ENCODE measurements at regions not wholly inside any gene's neighbourhood (a gene's known extent, or its start where the extent isn't known, plus 50 kb on each side); places are given as distances from the start of the nearest gene placed in this dataset.
A peak's percentile ranks its signal among the peaks of the same experiment; 100 is the strongest.

DNA sequence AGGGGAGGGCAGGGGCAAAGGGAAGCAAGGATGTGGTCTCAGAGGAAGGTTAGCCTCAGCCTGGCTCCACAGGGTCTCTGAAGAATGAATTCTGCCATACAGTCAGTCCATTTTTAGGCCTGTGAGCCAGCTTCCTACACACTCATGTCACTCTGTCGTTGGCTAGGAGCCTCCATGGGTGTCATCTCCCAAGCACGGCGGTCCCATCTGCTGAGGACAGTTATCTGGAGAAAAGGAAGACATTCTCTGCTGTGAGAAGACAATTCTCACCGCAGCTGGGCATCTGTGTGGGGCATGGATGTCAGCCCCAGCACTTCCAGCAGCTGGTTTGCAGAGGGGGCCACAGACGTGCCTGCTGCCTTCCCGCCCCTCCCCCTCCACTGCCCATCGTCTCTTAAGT is 167.6 kb downstream of the LINC00237 start:
- DNase-seq (ENCODE audit: low spot score): no peak
- no peak for FAIRE-seq

DNA sequence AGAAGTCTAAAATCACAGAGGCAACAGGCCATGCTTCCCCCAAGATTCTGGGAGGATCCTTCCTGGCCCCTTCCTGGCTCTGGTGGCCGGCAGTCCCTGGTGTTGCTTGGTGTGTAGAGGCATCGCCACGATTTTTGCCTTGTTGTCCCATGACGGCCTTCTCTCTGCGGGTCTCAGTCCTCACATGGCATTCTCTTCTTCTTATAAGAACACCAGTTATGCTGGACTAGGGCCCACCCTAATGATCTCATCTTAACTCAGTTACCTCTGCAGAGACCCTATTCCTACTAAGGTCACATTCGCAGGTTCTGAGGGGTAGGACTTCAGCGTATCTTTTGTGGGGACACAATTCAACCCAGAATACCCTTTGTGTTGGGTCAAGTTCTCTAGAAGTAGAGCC is 168.0 kb downstream of the LINC00237 start:
- DNase-seq (ENCODE audit: low spot score) (no peak), FAIRE-seq (no peak)

DNA sequence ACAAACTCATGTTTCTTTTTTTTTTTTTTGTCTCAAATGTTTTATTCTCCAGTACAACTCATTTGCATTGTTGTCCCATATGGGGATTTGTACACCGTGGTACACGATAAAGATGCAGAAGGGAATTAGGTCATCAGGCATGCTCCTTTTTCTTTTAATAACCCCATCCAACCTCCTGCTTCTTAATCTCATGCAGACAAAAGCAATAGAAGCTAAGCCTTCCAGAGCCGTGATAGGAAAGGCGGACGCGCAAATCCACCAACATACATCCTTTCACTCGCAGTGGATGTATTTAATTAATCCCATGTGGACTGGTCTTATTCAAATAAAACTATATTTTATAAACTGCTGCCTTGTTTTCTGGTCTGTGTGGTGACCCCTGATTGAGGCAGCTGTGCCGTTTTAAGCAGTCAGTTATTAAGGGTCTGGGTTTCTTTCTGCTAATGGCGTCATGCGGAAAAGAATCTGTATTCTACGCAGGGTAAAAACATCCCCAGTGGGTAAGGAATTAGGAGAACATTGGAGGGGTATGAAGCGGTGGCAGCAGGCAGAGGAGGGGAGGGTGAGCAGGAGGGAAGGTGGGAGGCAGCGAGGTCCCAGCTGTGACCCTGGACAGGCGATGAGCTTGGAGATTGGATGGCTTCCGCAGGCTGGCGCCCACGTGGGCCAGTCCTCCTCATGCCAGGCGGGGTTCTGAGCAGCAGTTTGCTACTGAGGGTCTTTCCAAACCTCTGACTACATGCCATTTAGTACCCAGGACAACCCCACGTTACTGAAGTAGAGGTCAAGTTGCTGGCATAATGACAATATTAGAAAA is 172.8 kb downstream of the LINC00237 start:
- FAIRE-seq (no peak), DNase-seq (ENCODE audit: low spot score) (no peak)

DNA sequence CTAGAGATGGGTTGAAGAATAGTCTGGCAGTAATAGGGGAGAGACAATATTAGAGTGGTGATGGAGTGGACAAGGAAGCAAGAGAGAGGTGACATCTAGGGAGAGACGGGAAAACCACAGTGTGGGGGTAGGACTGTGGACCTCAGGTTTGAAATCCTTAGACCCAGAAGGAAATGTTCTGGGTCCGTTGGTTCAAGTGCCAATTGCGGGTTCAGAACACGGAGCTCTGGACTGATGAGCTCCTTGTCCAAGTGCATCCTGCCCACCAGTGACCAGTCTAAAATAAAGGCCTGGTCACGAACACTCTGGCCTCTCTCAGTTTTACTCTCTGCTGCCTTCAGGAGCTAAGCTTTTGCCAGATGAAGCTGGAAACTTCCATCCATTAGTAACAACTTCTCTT is 174.0 kb downstream of the LINC00237 start:
- DNase-seq (ENCODE audit: low spot score) (no peak), FAIRE-seq (no peak)

DNA sequence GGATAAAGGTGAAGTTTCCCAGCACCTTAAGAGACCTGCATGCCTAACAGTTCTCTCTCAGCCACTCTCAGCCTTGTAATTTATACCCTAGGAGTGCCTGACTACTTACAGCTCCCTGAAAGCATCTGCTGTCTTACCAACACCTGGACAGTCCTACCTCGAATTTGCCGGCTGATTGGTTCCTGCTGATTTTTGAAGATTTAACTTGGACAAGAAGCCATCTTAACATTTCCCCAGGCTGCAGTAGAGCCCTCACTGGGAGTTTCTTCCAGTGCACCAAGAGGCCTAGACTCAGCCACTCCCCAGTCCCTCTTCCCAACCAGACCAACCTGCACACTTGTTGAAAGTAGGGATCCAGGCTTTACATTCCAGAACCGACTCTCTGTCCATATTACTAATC is 174.5 kb downstream of the LINC00237 start:
- FAIRE-seq (no peak), DNase-seq (ENCODE audit: low spot score) (no peak)

DNA sequence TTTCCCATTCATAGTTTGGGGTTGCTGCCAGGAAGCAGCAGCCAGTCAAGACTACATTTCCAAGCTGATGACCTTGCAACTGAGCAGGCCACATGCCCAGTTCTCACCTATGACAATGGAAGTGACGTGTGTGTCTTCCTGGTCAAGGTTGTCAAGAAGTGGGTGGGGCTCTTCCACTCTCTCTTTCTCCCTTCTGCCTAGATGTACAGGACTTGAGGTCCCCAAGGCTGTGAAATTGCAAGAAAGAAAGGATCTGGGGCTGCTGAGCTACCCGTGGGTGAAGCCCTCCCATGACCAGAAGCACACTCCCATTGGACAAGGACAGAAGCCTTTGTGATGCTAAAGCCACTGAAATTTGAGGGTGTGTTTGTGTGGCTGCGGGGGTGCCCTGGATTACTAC is 175.1 kb downstream of the LINC00237 start:
- FAIRE-seq (no peak), DNase-seq (ENCODE audit: low spot score) (no peak)

DNA sequence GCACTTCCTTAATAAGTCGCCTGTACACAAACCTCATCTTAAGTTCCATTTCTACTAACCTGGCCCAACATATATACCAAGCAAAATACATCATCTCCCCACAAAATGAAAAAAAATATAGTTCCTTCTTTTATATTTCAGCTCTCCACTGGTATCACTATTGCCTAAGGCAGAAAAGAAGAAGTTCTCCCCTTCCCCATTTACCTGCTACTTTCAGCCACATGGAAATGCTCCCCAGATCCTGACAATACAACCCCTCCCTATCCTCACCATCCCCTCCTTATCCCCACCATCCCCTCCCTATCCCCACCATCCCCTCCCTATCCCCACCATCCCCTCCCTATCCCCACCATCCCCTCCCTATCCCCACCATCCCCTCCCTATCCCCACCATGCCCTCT is 175.7 kb downstream of the LINC00237 start:
- FAIRE-seq: no peak
- no peak for DNase-seq (ENCODE audit: low spot score)

DNA sequence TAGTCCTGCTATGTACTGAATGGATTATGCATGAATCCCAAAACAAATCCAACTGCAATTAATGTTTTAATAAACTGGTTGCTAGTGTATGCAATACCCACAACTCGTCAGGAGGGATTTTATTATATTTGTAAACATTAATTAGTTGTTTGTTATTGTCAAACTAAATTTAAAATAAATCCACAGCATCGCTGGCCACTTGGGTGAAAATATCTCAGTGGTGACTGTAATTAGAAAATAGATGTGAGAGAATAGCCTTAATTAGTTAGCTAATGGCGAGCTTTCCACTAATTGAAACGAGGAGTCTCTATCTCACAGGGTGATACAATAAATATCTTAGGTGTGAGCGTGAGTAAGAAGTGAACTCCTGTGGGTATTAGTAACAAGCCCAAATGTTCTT is 176.8 kb downstream of the LINC00237 start:
- DNase-seq (ENCODE audit: low spot score): no peak

DNA sequence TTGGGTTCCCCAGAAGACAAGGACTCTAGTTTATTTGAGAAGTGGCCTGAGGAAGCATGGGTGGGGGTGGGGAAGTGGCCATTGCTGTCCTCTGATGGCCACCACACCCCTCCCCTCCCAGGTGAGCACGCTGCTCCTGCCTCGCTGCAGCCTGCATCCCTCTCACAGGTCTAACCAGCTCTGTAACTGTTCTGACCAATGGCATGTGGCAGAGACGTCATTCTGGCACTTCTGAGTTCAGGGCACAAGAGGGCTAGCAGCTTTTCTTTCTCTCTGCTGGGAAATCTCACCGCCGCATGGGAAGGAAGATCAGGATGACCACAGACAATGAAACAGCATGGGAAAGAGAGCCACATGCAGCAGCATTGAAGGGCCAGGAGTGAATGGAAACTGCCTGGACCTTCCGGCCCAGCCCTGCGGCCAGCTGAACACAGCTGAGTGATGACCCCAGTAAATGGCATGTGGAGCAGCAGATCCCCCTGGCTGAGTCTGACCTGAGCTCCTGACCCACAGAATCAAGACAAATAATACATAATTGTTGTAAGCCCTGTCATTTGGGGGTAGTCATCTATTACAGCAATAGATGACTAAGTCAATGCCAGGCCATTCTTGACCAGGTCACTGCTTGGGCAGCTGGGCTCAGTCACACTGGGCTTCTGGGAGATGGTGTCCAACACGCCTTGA is 179.8 kb downstream of the LINC00237 start:
- DNase-seq (ENCODE audit: low spot score): peak; percentile 83
- peak; percentile 83 for FAIRE-seq

More for the DNA sequence above, 176.8 kb downstream of the LINC00237 start:
- no peak for FAIRE-seq

DNA sequence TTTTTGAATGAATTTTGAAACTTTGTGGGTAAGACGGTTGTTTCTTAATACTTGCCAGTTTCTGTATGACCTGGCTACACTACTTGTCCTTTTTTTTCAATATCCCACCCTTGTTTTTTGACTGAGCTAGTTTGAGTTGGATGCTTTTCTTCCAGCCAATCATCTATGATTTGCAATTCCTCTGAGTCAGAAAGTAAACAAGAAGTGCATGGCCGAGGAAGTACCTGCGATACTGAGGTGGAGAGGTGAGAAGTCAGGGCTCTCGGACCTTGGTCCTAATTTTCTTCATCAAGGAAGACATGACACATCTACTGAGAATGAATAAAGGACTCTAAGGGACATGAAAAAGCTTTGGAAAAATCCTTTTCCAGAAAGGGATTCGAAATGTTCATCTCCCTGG is 185.7 kb downstream of the LINC00237 start:
- FAIRE-seq (no peak), DNase-seq (ENCODE audit: low spot score) (no peak)

DNA sequence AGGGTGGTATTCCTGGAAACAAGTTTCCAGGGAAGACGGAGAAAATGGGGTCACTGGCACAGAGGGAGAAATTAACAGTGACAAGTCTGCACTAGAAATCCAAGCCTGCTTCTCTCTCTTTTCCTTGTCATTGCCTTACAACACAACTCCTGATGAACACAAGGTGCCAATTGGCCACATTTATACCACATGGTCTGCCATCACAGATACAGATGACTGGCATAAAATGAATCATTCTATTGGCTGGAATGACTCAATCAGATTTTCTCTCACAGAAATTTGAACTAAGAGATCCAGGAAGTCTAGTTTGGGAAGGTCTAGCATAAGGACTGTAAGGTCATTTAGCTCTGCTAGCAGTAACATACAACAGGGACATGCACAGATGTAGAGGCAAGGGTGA is 190.3 kb downstream of the LINC00237 start:
- FAIRE-seq (no peak), DNase-seq (ENCODE audit: low spot score) (no peak)

DNA sequence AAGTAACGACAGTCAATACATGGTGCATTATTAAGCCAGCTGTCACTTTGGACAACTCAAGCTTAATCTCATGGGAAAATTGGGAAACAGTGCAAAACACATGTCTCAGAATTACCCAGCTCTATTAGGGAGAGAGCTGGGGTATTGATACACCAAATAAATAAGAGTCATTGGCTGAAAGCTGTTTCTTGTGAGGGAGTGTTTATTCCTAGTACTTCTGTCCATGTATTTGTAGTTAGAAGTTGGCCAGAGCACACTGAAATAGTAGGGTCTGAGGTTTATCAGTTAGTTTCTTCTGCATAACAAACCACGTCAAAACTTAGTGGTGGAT is 192.0 kb upstream of the RALGAPA2 start:
- FAIRE-seq: no peak
- no peak for DNase-seq (ENCODE audit: low spot score)

DNA sequence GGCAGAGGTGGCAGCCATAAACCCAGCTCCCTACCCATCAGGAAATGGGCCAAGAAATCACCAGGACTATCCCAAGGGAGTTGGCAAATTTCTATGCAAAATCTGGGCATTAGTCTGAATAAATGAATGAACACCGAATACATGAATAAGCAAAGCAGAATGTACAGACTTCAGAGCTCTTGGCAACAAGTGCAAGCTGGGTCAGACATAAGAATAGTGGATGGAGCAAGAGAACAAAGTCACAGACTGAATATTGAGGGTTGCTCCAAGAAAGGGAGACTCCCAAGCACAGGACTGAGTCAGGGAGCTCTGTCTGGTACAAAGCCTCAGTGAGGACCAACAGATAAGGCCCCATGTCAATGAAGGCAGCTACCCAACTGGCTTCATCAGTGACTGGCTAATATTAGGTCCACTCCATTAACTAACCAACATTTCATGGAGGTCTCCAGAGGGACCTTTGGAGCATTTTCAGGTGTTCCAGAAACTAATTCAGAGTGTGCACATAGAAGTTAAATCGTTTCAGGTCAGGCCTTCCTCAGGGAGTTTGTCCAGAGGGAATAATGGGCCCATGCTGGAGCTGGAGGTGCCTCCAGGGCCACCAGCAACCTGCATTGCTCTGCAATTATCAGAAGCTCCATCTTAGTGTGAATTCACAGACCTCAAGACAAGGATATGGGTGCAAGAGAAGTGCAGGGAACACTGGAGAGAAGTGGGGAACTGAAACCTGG is 191.5 kb upstream of the RALGAPA2 start:
- FAIRE-seq: no peak
- no peak for DNase-seq (ENCODE audit: low spot score)

DNA sequence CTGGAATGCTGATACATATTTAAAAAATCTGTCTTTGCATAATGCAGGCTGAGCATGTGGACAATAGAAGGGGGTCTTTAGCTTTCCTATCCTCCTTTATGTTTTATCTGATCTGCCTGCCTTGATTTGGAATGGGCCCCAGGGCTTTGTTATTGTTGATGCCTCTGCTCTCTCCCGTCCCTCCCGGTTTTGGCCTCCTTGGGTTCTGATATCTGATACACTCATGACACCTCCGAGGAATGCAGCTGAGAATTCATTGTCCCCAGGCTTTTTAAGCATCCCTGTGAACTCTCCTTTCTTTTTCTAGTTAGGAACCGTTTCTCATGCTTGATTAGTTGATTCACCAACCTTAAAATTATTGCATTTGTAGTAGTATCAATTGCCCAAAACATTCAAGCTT is 185.5 kb upstream of the RALGAPA2 start:
- DNase-seq (ENCODE audit: low spot score): no peak
- FAIRE-seq: no peak

DNA sequence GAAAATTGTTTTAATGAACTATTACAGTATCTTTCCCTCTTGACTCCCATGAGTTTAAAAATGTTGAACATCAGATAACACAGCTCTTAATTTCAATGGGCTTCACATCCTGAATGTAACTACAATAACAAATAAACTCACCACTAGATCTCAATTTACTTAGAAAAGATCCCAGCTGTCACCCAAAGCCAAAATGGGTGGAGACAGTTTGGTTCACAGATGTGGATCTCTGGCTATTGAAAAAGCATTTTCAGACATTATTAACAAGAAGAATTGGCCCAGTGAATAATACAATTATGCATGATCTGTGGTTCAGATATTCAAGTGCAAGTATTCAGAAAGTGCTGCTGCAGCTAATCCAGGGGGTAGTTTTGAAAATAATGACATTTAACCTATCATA is 184.7 kb upstream of the RALGAPA2 start:
- no peak for DNase-seq (ENCODE audit: low spot score)
- FAIRE-seq: no peak

DNA sequence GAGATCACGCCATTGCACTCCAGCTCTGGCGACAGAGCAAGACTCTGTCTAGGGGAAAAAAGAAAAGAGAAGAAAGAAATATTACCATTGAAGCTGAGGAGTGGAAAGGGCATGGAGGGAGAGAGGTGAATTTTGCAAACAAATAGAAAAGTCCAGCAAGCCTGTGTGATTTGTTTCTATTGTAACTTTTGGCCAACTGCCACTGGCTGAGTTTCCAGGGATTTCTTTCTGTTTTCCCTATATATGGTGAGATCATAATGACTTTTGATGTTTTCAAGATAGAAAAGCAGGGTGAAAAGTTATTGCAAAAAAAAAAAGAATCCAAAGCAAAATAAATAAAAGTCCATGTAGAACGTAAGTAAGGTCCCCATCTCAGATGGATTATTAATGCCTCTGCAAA is 184.2 kb upstream of the RALGAPA2 start:
- DNase-seq (ENCODE audit: low spot score) (no peak), FAIRE-seq (no peak)

DNA sequence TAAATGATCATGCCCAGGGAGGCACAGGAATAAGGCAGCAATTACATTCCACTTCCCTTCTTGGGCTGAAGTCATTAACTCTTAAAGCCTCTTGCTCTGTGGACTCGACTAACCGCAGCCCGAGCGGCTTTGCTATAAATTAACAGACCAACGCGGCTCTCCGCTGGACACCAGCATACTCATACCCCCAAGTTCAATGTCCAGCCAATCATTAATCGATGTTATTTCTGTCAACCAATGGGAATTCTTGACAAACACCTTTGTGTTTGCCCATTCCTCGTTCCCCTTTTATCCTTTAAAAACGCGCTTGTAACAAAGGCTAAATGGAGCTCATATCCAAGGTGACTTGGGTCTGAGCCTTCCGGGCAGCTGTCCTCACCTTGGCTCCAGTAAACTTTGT is 183.1 kb upstream of the RALGAPA2 start:
- DNase-seq (ENCODE audit: low spot score) (peak; percentile 55), FAIRE-seq (peak; percentile 91)

DNA sequence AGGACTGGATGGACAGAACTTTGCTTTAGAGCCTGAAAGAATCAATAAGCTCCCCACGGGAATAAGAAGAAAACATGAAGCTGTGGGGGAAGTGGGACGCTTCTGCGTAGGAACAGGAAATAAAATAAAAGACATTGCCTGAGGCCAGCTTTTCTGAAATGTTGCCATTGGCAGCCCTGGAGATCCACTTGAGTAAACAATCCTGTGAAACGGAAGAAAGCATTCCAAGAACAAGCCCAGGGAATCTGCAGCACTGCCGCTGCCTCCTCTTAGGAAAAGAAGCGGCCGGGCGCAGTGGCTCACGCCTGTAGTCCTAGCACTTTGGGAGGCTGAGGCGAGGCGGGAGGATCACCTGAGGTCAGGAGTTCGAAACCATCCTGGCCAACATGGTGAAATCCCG is 182.3 kb upstream of the RALGAPA2 start:
- FAIRE-seq: no peak
- no peak for DNase-seq (ENCODE audit: low spot score)

DNA sequence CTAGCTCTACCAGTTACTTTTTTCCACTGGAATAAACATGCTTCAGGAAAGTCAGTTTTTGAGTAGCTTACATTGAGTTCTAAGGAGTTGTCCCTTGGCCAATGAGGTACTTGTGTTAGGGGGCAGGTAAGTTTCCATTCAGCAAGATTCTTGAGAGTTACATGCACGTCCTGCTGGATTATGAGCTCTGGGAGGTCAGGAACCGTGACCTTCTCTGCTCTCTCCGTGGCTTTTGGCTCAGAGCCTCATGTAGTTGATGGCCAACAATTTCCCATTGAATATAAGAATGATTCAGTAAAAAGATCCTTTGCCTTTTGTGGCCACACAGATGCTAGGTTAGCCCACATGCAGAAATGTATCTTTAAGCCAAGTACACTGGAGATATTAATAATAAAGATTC is 181.8 kb upstream of the RALGAPA2 start:
- FAIRE-seq: peak; percentile 83
- peak; percentile 19 for DNase-seq (ENCODE audit: low spot score)

DNA sequence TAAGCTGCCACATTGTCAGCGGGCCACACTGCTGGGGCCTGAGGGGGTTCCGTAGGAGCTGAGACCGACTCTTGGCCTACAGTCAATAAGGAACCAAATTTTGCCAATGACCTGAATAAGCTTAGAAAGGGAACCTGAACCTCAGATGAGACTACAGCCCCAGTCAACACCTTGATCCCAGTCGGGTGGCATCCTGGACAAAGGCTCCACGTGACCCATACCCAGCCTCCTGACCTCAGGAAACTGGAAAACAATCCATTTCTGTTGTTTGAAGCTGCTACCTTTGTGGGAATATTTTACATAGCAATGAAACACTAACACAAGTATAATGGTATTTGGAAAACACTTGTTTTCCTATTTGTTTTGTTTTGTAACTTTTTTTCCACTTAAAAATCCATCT is 179.9 kb upstream of the RALGAPA2 start:
- no peak for FAIRE-seq
- DNase-seq (ENCODE audit: low spot score): no peak

DNA sequence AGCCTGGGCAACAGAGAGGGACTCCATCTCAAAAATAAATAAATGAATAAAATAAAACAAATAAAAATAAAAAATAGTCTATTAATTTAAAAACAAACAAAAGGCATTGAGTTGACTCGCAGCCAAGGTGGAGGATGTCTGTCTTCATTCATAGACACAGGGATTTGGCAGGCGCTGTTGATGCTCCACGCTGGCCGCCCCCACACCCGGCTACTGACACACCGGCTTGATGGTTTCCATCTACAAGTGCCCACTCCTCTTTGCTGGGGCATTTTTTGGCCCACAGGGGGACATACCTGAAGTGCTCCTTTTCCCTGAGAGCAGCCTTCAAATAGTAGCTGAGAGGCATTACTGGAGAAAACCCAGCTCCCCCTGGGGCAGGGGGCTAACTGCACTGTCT is 178.3 kb upstream of the RALGAPA2 start:
- no peak for FAIRE-seq
- no peak for DNase-seq (ENCODE audit: low spot score)

DNA sequence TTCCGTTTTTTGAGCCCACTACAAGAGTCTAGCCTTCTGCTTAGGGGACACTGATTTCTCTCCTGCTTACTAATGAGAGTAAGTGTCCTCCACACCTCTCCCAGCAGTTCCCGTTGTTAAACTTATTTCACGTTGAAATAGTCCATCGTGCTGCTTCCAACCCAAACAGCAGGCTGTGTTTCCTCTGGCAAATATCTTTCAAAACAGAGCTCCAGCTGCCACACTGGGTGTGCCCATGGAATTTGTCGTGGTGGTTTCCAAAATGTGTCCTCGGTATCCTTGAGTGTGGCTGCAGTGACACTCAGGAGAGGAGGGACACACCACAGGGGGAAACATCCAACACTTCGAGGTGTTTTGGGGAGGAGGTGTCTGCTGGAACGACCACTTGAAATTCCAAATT is 176.5 kb upstream of the RALGAPA2 start:
- DNase-seq (ENCODE audit: low spot score): no peak
- no peak for FAIRE-seq

DNA sequence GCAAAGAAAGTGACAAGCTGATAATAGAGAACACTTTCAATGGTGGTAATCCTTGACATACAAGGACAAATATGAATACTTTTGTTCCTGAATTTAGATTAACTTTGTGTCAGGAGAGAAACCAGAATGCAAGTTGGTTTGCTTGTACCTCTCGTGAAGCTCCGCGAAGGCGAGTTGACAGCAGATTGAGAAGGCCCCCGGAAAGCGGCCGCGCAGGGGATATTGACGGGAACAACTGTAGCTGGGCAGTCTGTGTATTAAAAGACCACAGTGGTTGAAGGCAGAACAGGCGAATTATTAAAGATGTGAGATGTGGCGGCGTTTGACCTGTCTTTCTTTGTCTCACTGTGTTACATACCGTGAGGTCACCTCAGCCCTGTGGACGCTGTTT is 175.8 kb upstream of the RALGAPA2 start:
- FAIRE-seq: no peak
- DNase-seq (ENCODE audit: low spot score): no peak
